GM21390 (cell line): ENCODE measurements at regions not wholly inside any gene's neighbourhood (a gene's known extent, or its start where the extent isn't known, plus 50 kb on each side); places are given as distances from the start of the nearest gene placed in this dataset.
"Not testable (repeated sequence)": the region's sequence is repeated elsewhere in the genome, so short reads cannot be mapped to it uniquely, and the experiment has no call there.

Experiments used
- ATAC-seq: cut with Tn5 transposase; IDR thresholded peaks from one replicate; pipeline ENCODE4 v1.9.1; 2021; ENCODE audit not compliant: unreplicated experiment

- ATAC-seq = not testable (repeated sequence)
Observed at GRCh38 chr12:25341877-25342276, 91.1 kb upstream of the KRAS start.

- no peak for ATAC-seq
Observed at GRCh38 chr12:25337916-25338315, 87.2 kb upstream of the KRAS start.

GRCh38 chr12:25332143-25332542 is 81.4 kb upstream of the KRAS start:
- ATAC-seq = peak; percentile 82

- ATAC-seq = no peak
Observed at GRCh38 chr12:25328072-25328712, 77.5 kb upstream of the KRAS start.

- ATAC-seq = no peak
Observed at GRCh38 chr12:25327321-25327720, 76.6 kb upstream of the KRAS start.

- ATAC-seq = no peak
Observed at GRCh38 chr12:25326326-25326725, 75.6 kb upstream of the KRAS start.

GRCh38 chr12:25324861-25325260 is 74.1 kb upstream of the KRAS start:
- no peak for ATAC-seq

GRCh38 chr12:25323581-25323982 is 72.9 kb upstream of the KRAS start:
- ATAC-seq = no peak

- ATAC-seq = no peak
Observed at GRCh38 chr12:25322918-25323531, 72.3 kb upstream of the KRAS start.

GRCh38 chr12:25322351-25322750 is 71.6 kb upstream of the KRAS start:
- ATAC-seq = no peak

GRCh38 chr12:25321772-25322171 is 71.0 kb upstream of the KRAS start:
- no peak for ATAC-seq

GRCh38 chr12:25320123-25321006 is 69.6 kb upstream of the KRAS start:
- ATAC-seq = peak; percentile 63

- ATAC-seq = no peak
Observed at GRCh38 chr12:25319233-25319984, 68.7 kb upstream of the KRAS start.

GRCh38 chr12:25317553-25317952 is 66.8 kb upstream of the KRAS start:
- ATAC-seq = no peak

- no peak for ATAC-seq
Observed at GRCh38 chr12:25315388-25315787, 64.7 kb upstream of the KRAS start.

GRCh38 chr12:25313266-25313990 is 62.7 kb upstream of the KRAS start:
- ATAC-seq = not testable (repeated sequence)

GRCh38 chr12:25311506-25311905 is 60.8 kb upstream of the KRAS start:
- no peak for ATAC-seq

GRCh38 chr12:25310071-25310470 is 59.3 kb upstream of the KRAS start:
- ATAC-seq = not testable (repeated sequence)

GRCh38 chr12:25308756-25309155 is 58.0 kb upstream of the KRAS start:
- no peak for ATAC-seq

- ATAC-seq = no peak
Observed at GRCh38 chr12:25307818-25308217, 57.1 kb upstream of the KRAS start.

- ATAC-seq = no peak
Observed at GRCh38 chr12:25301798-25302197, 51.1 kb upstream of the KRAS start.
